ENCODE measurements at regions not wholly inside any gene's neighbourhood (a gene's known extent, or its start where the extent isn't known, plus 50 kb on each side); places are given as distances from the start of the nearest gene placed in this dataset.

DNA sequence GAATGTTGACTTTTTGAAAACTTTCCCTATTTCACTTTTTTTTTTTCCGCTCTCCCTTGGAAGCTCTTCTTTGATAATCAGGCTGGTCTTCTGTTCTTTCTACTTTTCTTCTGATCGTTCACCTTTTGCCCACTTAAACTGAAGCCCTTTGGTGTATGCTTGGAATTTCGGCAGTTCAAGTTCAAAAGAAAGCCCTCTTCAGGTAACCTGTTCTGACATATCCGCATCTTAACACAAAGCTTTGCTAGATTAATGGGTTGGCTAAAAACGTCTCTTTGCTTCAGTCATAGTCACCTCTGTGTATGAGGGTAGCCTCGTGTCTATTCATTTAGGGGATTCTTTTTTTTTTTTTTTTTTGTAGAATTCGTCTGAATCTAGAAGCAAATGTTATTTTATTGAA, 1115.8 kb upstream of the RBFOX1 start:
- no peak for DNase-seq
- Histone ChIP-seq H3K4me3 (ENCODE audit: low read depth in 1 of 3, low read length in 3 of 3) (no peak overlapping the region), H3K36me3 (ENCODE audit: control insufficient read depth in 3 of 3, insufficient read depth in 2 of 3, low read depth in 1 of 3, low read length in 3 of 3) (no peaks in the 10 kb centered on the region), H3K4me1 (ENCODE audit: control insufficient read depth in 3 of 3, insufficient read depth in 2 of 3, low read depth in 1 of 3, low read length in 2 of 3) (peaks cover 0 to 2% (median 0%) of the 10 kb centered on the region in 3 donors), H3K27me3 (ENCODE audit: control insufficient read depth in 3 of 3, insufficient read depth in 3 of 3, low read length in 3 of 3) (no peaks in the 10 kb centered on the region), H3K27ac (ENCODE audit: low read depth in 1 of 3, low read length in 2 of 3) (no peak overlapping the region), H3K9me3 (ENCODE audit: control insufficient read depth in 2 of 2, insufficient read depth in 1 of 2, low read depth in 1 of 2, low read length in 1 of 2) (no peaks in the 10 kb centered on the region)
- FAIRE-seq: no peak
- WGBS, 3 donors: 68 to 81% (median 71%) methylated on average over 7 of the region's 7 CpGs

DNA sequence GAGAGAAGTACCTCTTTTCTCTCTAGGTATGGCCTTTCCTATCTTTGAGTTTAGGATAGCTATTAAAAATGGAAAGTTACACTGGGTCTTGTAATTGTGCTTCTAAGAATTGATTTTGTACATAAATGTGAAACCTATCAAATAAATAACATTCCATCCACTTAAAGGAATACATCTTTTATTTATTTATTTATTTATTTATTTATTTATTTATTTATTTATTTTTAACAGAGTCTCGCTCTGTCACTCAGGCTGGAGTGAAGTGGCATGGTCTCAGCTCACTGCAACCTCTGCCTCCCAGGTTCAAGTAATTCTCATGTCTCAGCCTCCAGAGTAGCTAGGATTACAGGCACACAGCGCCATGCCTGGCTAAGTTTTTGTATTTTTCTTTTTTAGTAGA, 1114.0 kb upstream of the EEF2KMT start:
- 72 to 92% (median 87%) methylated on average over 2 of the region's 2 CpGs for WGBS, 3 donors

DNA sequence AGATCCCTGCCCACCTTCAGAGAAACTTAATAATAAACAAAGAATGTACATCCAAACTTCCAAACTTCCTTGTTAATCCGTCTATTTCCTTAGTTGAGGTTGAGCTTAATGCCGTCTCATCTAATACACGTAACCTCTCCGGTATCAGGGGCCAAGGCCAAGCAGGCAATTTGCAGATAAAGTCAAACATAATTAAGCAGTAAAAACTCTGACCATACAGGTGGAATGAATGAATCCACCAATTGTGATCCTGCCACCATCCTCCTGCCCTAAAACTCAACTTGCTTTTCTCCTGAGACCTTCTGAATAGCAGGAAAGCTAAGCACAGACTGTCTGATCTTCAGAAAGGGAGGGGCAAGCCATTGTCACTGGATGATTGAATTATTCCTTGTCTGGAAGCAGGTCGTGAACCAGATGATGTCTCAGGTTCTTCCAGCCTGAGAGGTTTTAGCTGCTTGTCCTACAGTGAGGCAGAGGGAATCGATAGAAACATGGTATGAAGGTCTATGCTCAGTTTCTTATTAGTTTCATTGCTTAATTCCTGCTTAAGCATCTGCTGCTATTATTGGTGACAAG, 1111.8 kb upstream of the EEF2KMT start:
- H3K27ac ChIP-seq (ENCODE audit: low read depth in 1 of 3, low read length in 2 of 3): peak overlapping the region in 1 of 3 donors; percentile 77
- peak; percentile 72 to 92 for DNase-seq

More for the DNA sequence above, 1114.0 kb upstream of the EEF2KMT start:
- Histone ChIP-seq H3K4me1 (ENCODE audit: control insufficient read depth in 3 of 3, insufficient read depth in 2 of 3, low read depth in 1 of 3, low read length in 2 of 3) (peaks cover 0 to 5% (median 2%) of the 10 kb centered on the region in 3 donors), H3K4me3 (ENCODE audit: low read depth in 1 of 3, low read length in 3 of 3) (no peak overlapping the region), H3K27me3 (ENCODE audit: control insufficient read depth in 3 of 3, insufficient read depth in 3 of 3, low read length in 3 of 3) (no peaks in the 10 kb centered on the region), H3K27ac (ENCODE audit: low read depth in 1 of 3, low read length in 2 of 3) (no peak overlapping the region), H3K36me3 (ENCODE audit: control insufficient read depth in 3 of 3, insufficient read depth in 2 of 3, low read depth in 1 of 3, low read length in 3 of 3) (no peaks in the 10 kb centered on the region), H3K9me3 (ENCODE audit: control insufficient read depth in 2 of 2, insufficient read depth in 1 of 2, low read depth in 1 of 2, low read length in 1 of 2) (no peaks in the 10 kb centered on the region)
- DNase-seq (no peak), FAIRE-seq (no peak)

DNA sequence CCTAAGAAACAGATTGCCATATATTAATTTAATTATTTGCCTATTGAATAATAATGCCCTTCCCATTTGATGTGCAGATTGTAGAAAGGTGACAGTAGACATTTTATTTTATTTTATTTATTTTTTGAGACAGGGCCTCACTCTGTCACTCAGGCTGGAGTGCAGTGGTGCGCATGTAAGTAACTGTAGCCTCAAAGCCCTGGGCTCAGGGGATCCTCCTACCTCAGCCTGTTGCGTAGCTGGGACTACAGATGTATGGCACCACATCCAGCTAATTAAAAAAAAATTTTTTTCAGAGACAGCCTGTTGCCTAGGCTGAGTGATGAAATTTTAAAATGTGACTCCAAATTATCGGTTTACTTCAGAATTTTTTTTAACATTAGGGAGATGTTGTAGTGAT, 1110.0 kb upstream of the EEF2KMT start:
- FAIRE-seq: no peak

More for the DNA sequence above, 1111.8 kb upstream of the EEF2KMT start:
- Histone ChIP-seq H3K36me3 (ENCODE audit: control insufficient read depth in 3 of 3, insufficient read depth in 2 of 3, low read depth in 1 of 3, low read length in 3 of 3) (no peaks in the 10 kb centered on the region), H3K27me3 (ENCODE audit: control insufficient read depth in 3 of 3, insufficient read depth in 3 of 3, low read length in 3 of 3) (no peaks in the 10 kb centered on the region), H3K9me3 (ENCODE audit: control insufficient read depth in 2 of 2, insufficient read depth in 1 of 2, low read depth in 1 of 2, low read length in 1 of 2) (no peaks in the 10 kb centered on the region), H3K4me1 (ENCODE audit: control insufficient read depth in 3 of 3, insufficient read depth in 2 of 3, low read depth in 1 of 3, low read length in 2 of 3) (peaks cover 0 to 5% (median 5%) of the 10 kb centered on the region in 3 donors), H3K4me3 (ENCODE audit: low read depth in 1 of 3, low read length in 3 of 3) (no peak overlapping the region)
- WGBS, 3 donors: 17 to 47% (median 26%) methylated on average over 6 of the region's 6 CpGs
- FAIRE-seq: no peak

DNA sequence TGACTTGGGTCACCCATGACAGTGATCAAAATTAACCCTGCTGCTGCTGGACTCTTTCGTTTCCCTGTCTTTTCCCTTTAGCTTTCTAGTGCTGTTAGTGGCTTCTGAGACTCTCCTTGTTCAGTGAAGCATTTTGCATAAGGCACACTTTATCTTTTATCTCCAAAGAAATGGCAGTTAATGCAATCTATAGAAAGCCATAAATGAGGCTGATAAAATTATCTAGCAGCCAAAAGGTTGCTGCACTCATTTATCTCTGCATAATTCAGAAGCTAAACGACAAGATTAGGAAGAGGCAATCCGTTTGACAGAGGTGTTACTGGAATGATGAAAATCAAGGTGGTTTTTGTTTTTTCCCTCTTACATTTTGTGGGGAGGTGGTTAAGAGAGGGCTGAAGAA, 1109.5 kb upstream of the EEF2KMT start:
- Histone ChIP-seq H3K9me3 (ENCODE audit: control insufficient read depth in 2 of 2, insufficient read depth in 1 of 2, low read depth in 1 of 2, low read length in 1 of 2) (no peaks in the 10 kb centered on the region), H3K27me3 (ENCODE audit: control insufficient read depth in 3 of 3, insufficient read depth in 3 of 3, low read length in 3 of 3) (no peaks in the 10 kb centered on the region), H3K4me3 (ENCODE audit: low read depth in 1 of 3, low read length in 3 of 3) (no peak overlapping the region), H3K27ac (ENCODE audit: low read depth in 1 of 3, low read length in 2 of 3) (peak overlapping the region in 1 of 3 donors; percentile 55), H3K36me3 (ENCODE audit: control insufficient read depth in 3 of 3, insufficient read depth in 2 of 3, low read depth in 1 of 3, low read length in 3 of 3) (no peaks in the 10 kb centered on the region), H3K4me1 (ENCODE audit: control insufficient read depth in 3 of 3, insufficient read depth in 2 of 3, low read depth in 1 of 3, low read length in 2 of 3) (peaks cover 0 to 5% (median 5%) of the 10 kb centered on the region in 3 donors)
- no peak for FAIRE-seq
- DNase-seq: peak in 1 of 2 donors; percentile 50
- WGBS, 3 donors: 2 to 22% (median 21%) methylated on average over 3 of the region's 3 CpGs

More for the DNA sequence above, 1110.0 kb upstream of the EEF2KMT start:
- H3K4me3 ChIP-seq (ENCODE audit: low read depth in 1 of 3, low read length in 3 of 3): no peak overlapping the region
- H3K27me3 ChIP-seq (ENCODE audit: control insufficient read depth in 3 of 3, insufficient read depth in 3 of 3, low read length in 3 of 3): no peaks in the 10 kb centered on the region
- 86 to 89% (median 86%) methylated on average over 3 of the region's 3 CpGs for WGBS, 3 donors
- peaks cover 0 to 5% (median 5%) of the 10 kb centered on the region in 3 donors for H3K4me1 ChIP-seq (ENCODE audit: control insufficient read depth in 3 of 3, insufficient read depth in 2 of 3, low read depth in 1 of 3, low read length in 2 of 3)
- DNase-seq: no peak
- H3K27ac ChIP-seq (ENCODE audit: low read depth in 1 of 3, low read length in 2 of 3): no peak overlapping the region
- no peaks in the 10 kb centered on the region for H3K9me3 ChIP-seq (ENCODE audit: control insufficient read depth in 2 of 2, insufficient read depth in 1 of 2, low read depth in 1 of 2, low read length in 1 of 2)
- no peaks in the 10 kb centered on the region for H3K36me3 ChIP-seq (ENCODE audit: control insufficient read depth in 3 of 3, insufficient read depth in 2 of 3, low read depth in 1 of 3, low read length in 3 of 3)

DNA sequence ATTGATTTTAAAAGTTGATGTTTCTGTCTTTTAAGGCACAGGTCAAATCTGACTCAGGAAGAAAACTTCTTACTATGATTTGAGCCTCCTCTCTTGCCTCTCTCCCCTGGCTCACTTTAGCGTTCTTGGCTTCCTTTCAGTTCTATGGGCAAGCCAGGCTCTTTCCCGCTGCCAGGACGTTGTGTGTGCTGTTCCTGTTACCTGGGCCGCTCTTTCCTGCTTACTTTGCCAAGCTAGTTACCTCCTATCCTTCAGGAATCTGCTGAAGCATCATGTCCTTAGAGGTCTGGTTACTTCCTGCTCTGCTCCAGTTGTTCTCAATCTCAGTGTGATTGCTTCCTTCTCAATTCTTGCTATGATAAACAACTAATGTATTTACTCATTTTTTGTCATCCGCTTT, 1108.5 kb upstream of the EEF2KMT start:
- H3K4me1 ChIP-seq (ENCODE audit: control insufficient read depth in 3 of 3, insufficient read depth in 2 of 3, low read depth in 1 of 3, low read length in 2 of 3): peaks cover 0 to 5% (median 5%) of the 10 kb centered on the region in 3 donors
- WGBS, 3 donors: 25 to 40% (median 27%) methylated on average over 5 of the region's 5 CpGs

DNA sequence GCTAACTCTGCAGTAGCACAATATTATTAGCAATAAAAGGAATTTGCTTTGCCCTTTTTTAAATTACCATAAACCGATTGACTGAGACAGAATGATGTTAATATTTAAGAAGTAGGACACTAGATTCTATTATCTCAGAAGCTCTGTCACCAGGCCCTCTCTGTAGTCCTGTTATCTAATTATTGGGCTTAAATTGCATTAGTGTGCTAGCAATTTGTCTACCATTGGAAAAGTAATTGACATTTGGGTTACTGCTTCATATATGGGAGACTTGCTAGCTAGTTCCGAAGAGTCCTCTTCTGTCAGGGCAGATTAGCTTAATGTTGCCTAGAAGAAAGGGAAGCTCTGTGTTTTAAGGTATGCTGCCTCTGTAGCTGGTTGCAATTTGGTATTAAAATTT, 1107.3 kb upstream of the EEF2KMT start:
- FAIRE-seq: no peak
- Histone ChIP-seq H3K4me1 (ENCODE audit: control insufficient read depth in 3 of 3, insufficient read depth in 2 of 3, low read depth in 1 of 3, low read length in 2 of 3) (peaks cover 0 to 5% (median 5%) of the 10 kb centered on the region in 3 donors), H3K4me3 (ENCODE audit: low read depth in 1 of 3, low read length in 3 of 3) (no peak overlapping the region), H3K27me3 (ENCODE audit: control insufficient read depth in 3 of 3, insufficient read depth in 3 of 3, low read length in 3 of 3) (no peaks in the 10 kb centered on the region), H3K9me3 (ENCODE audit: control insufficient read depth in 2 of 2, insufficient read depth in 1 of 2, low read depth in 1 of 2, low read length in 1 of 2) (no peaks in the 10 kb centered on the region), H3K27ac (ENCODE audit: low read depth in 1 of 3, low read length in 2 of 3) (no peak overlapping the region), H3K36me3 (ENCODE audit: control insufficient read depth in 3 of 3, insufficient read depth in 2 of 3, low read depth in 1 of 3, low read length in 3 of 3) (no peaks in the 10 kb centered on the region)
- DNase-seq: no peak
- 74 to 80% (median 77%) methylated on average over 2 of the region's 2 CpGs for WGBS, 3 donors

More for the DNA sequence above, 1108.5 kb upstream of the EEF2KMT start:
- H3K9me3 ChIP-seq (ENCODE audit: control insufficient read depth in 2 of 2, insufficient read depth in 1 of 2, low read depth in 1 of 2, low read length in 1 of 2): no peaks in the 10 kb centered on the region
- FAIRE-seq: no peak
- no peaks in the 10 kb centered on the region for H3K36me3 ChIP-seq (ENCODE audit: control insufficient read depth in 3 of 3, insufficient read depth in 2 of 3, low read depth in 1 of 3, low read length in 3 of 3)
- peak overlapping the region in 1 of 3 donors; percentile 37 for H3K27ac ChIP-seq (ENCODE audit: low read depth in 1 of 3, low read length in 2 of 3)
- peak in 1 of 2 donors; percentile 80 for DNase-seq
- no peaks in the 10 kb centered on the region for H3K27me3 ChIP-seq (ENCODE audit: control insufficient read depth in 3 of 3, insufficient read depth in 3 of 3, low read length in 3 of 3)
- H3K4me3 ChIP-seq (ENCODE audit: low read depth in 1 of 3, low read length in 3 of 3): no peak overlapping the region

DNA sequence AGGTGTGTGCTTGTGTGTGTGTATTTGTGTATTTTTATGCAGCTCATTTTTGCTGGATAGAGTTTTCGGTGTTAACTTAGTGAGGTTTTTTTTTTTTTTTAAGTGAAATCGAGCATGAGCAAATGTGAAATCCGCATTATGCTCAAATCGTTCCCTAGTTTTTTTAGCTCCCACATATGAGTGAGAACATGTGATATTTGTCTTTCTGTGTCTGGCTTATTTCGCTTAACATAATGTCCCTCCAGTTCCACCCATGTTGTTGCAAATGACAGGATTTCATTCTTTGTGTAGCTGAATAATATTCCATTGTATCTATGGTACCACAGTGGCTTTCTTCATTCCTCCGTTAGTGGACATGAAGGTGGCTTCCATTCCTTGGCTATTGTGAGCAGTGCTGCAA, 1103.3 kb upstream of the EEF2KMT start:
- 84 to 90% (median 87%) methylated on average over 6 of the region's 6 CpGs for WGBS, 3 donors
- DNase-seq (no peak), FAIRE-seq (no peak)

DNA sequence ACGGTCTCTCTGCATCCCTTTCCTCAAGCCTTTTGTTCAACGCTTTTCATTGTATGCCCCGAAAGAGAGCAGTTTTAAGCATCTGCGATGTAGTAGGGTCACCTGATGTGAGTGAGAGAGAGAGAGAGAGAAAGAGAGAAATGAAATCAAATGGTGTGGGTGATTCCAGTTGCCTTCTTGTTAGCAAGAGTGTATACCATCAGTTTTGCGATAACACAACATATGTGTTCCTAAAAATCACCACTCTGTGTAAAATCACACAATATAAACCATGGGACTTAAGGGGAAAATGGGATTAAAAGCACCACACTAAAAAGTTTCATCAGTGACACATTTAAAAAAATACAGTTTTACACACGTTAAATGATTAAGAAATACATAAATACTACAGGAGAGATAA, 1102.7 kb upstream of the EEF2KMT start:
- no peak for FAIRE-seq
- Histone ChIP-seq H3K4me3 (ENCODE audit: low read depth in 1 of 3, low read length in 3 of 3) (no peak overlapping the region), H3K27ac (ENCODE audit: low read depth in 1 of 3, low read length in 2 of 3) (no peak overlapping the region), H3K9me3 (ENCODE audit: control insufficient read depth in 2 of 2, insufficient read depth in 1 of 2, low read depth in 1 of 2, low read length in 1 of 2) (no peaks in the 10 kb centered on the region), H3K27me3 (ENCODE audit: control insufficient read depth in 3 of 3, insufficient read depth in 3 of 3, low read length in 3 of 3) (no peaks in the 10 kb centered on the region), H3K36me3 (ENCODE audit: control insufficient read depth in 3 of 3, insufficient read depth in 2 of 3, low read depth in 1 of 3, low read length in 3 of 3) (no peaks in the 10 kb centered on the region), H3K4me1 (ENCODE audit: control insufficient read depth in 3 of 3, insufficient read depth in 2 of 3, low read depth in 1 of 3, low read length in 2 of 3) (no peaks in the 10 kb centered on the region)
- WGBS, 3 donors: 84 to 93% (median 91%) methylated on average over 6 of the region's 6 CpGs
- DNase-seq: no peak

More for the DNA sequence above, 1103.3 kb upstream of the EEF2KMT start:
- Histone ChIP-seq H3K4me3 (ENCODE audit: low read depth in 1 of 3, low read length in 3 of 3) (no peak overlapping the region), H3K9me3 (ENCODE audit: control insufficient read depth in 2 of 2, insufficient read depth in 1 of 2, low read depth in 1 of 2, low read length in 1 of 2) (no peaks in the 10 kb centered on the region), H3K36me3 (ENCODE audit: control insufficient read depth in 3 of 3, insufficient read depth in 2 of 3, low read depth in 1 of 3, low read length in 3 of 3) (no peaks in the 10 kb centered on the region), H3K27ac (ENCODE audit: low read depth in 1 of 3, low read length in 2 of 3) (no peak overlapping the region), H3K4me1 (ENCODE audit: control insufficient read depth in 3 of 3, insufficient read depth in 2 of 3, low read depth in 1 of 3, low read length in 2 of 3) (no peaks in the 10 kb centered on the region), H3K27me3 (ENCODE audit: control insufficient read depth in 3 of 3, insufficient read depth in 3 of 3, low read length in 3 of 3) (no peaks in the 10 kb centered on the region)

Measured in small intestine (tissue), 7 donors.